ENCODE measurements at regions not wholly inside any gene's neighbourhood (a gene's known extent, or its start where the extent isn't known, plus 50 kb on each side); places are given as distances from the start of the nearest gene placed in this dataset.

- DNase-seq = no peak
Measured at GRCh38 chr9:29798599-29798998, 2225.3 kb upstream of the C9orf72 start.

GRCh38 chr9:29799227-29799626 is 2225.9 kb upstream of the C9orf72 start:
- DNase-seq = no peak

- no peak for DNase-seq
Measured at GRCh38 chr9:29800821-29801220, 2227.5 kb upstream of the C9orf72 start.

- no peak for DNase-seq
Measured at GRCh38 chr9:29802454-29802853, 2229.2 kb upstream of the C9orf72 start.

- no peak for DNase-seq
Measured at GRCh38 chr9:29806937-29807618, 2233.8 kb upstream of the C9orf72 start.

GRCh38 chr9:29816954-29817703 is 2243.8 kb upstream of the C9orf72 start:
- no peak for DNase-seq

- no peak for DNase-seq
Measured at GRCh38 chr9:29822458-29822857, 2249.2 kb upstream of the C9orf72 start.

- DNase-seq = no peak
Measured at GRCh38 chr9:29826421-29826820, 2253.1 kb upstream of the C9orf72 start.

- DNase-seq = no peak
Measured at GRCh38 chr9:29830821-29831220, 2257.5 kb upstream of the C9orf72 start.

GRCh38 chr9:29838491-29839020 is 2265.3 kb upstream of the C9orf72 start:
- DNase-seq = no peak

- DNase-seq = no peak
Measured at GRCh38 chr9:29844251-29844650, 2271.0 kb upstream of the C9orf72 start.

GRCh38 chr9:29850664-29851063 is 2277.4 kb upstream of the C9orf72 start:
- DNase-seq = no peak

- DNase-seq = no peak
Measured at GRCh38 chr9:29861803-29862202, 2288.5 kb upstream of the C9orf72 start.

GRCh38 chr9:29865764-29866313 is 2292.6 kb upstream of the C9orf72 start:
- DNase-seq = no peak

- no peak for DNase-seq
Measured at GRCh38 chr9:29866556-29866955, 2293.3 kb upstream of the C9orf72 start.

- DNase-seq = no peak
Measured at GRCh38 chr9:29873579-29873978, 2300.3 kb upstream of the C9orf72 start.

GRCh38 chr9:29875547-29875946 is 2302.3 kb upstream of the C9orf72 start:
- DNase-seq = no peak

- DNase-seq = no peak
Measured at GRCh38 chr9:29882767-29883166, 2309.5 kb upstream of the C9orf72 start.

- no peak for DNase-seq
Measured at GRCh38 chr9:29906065-29906464, 2332.8 kb upstream of the C9orf72 start.

- no peak for DNase-seq
Measured at GRCh38 chr9:29928072-29928471, 2354.8 kb upstream of the C9orf72 start.

GRCh38 chr9:29939559-29939958 is 2366.3 kb upstream of the C9orf72 start:
- no peak for DNase-seq

- no peak for DNase-seq
Measured at GRCh38 chr9:29945012-29945411, 2371.7 kb upstream of the C9orf72 start.

- no peak for DNase-seq
Measured at GRCh38 chr9:29958469-29958868, 2385.2 kb upstream of the C9orf72 start.

- DNase-seq = no peak
Measured at GRCh38 chr9:29965834-29966233, 2392.6 kb upstream of the C9orf72 start.

All from right forelimb (tissue), 1 donor.